LHCN-M2 (cell line): ENCODE measurements at regions not wholly inside any gene's neighbourhood (a gene's known extent, or its start where the extent isn't known, plus 50 kb on each side); places are given as distances from the start of the nearest gene placed in this dataset.

Experiments used
- DNase-seq: peaks from one replicate; pipeline ENCODE4 v3.0.0-alpha.2; 2012; ENCODE audit warnings: low read depth

DNA sequence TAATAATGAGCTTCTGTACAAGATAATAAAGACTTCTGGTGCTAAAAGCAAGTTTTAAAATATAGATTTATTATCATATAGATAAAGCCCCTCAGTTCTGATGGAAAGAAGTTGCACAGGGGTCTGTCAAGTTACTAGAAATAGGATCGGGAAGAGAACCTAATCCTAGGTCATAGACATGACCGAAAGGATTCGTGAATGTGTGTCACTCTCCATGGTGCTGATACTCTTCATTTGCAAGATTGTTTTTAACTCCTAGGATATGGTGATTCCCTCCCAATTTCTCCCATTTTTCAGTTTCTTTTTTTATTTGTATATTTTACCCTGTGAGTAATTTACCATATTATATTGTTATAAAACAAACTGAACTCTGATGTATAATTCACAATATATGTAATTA, 58.9 kb upstream of the CTNNA2 start:
- no peak for DNase-seq

DNA sequence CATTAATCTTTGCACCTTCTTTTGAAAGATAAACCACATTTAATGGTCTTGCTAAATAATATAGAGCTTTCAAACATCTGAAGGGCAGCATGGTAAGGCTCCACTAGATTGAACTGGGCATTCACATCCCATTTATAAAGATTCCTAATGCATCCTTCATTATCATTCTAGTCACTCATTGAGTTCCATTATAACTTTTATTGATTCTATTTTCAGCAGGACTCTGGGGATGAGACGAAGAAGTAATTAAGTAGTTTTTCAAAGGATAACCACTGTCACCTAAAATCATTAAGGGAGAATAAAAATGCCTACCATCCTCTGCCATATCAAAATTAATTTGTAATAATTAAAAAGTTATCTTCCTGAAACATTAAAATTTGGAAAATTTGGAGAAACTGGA, 60.2 kb upstream of the CTNNA2 start:
- no peak for DNase-seq

DNA sequence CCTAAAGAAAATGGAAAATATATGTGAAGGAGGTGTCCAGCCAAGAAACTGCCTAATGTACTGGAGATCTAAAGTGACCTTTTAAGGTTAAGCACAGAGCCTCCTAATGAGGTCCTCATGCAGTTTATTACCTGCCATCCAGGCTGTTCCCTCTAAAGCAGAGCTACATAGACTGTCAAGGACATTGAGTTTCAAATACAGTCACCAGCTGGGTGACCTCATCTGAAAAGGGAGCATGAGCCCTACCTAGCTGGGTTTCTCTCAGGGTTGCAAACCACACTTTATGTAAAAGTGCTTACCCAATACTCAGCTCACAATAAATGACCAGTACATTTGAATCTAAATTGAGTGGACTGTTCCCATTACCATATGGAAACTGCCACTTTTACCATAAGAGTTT, 65.4 kb upstream of the CTNNA2 start:
- DNase-seq, result no peak

DNA sequence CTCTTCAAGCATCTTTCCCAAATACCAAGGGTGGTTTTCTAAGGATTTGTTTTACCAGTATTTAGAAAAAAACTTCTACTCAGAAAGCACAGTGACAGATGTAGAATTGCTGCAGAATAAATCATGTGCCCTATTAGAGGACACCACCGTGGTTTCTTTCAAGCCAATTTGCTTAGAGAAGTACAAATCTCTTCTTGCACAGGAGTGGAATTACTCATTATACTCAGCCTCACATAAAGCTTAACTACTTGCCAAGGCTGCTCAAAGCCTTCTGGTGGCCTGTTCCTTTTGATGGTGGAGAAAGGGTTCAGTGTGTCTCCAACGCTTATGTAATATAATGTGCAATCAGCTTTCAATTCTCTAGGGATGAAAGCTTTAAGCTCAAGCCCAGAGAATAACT, 66.5 kb upstream of the CTNNA2 start:
- no peak for DNase-seq

DNA sequence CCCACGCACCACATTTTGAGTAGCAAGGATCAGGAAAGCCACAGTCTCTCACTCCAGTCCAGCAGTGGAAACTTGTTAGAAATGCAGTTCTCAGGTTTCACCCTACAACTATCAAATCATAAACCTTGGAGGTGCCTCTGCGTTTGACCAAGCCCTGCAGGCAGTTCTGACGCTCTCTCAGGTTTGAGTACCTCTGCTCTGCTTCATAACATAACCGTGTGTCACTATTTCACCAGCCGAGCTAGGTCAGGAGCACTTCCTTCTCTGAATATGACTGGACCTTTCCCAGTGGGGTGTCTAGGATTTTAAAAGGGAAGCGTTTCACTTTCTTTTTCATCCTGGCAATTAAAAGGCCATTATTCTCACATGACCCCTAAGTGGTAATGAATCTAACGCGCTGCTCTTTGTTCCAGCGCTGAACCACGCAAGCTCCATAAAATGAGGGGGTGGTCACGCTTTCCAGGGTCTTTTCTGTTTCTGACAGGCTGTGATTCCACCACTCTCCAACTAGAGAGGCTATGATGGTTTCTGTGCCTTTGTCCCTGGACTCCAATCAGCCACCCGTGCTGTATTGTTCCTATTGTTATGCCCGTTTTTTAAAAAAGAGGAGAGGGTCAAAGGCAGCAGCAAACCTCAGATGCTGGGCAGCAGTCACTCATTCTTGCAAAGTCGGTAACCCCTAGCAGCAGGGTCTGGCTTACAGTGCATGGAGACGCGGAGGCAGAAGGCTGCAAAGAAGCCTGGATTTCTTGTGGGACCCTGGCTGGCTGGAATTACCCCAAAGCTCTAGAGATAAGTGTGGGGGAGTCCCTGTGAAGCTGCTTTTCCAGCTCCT, 75.2 kb upstream of the CTNNA2 start:
- DNase-seq, result no peak

DNA sequence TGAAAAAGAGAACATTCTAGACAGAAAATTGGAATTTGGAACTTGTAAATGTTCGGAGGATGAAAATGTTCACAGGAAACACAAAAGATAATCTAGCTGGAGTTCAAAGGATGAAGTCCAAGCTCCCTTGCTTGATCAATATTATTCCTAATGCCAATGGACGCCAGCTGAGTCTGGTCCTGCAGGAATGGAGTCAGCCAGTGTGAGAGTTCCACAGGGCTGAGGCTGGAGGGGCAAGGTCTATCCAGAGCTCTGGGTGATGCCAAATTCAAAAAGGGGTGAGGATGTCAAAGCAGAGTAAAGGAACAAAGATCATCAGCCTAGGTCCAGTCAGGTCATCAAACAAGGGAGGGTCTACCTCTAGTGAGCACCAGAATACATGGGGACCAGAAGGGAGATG, 78.5 kb upstream of the CTNNA2 start:
- no peak for DNase-seq

DNA sequence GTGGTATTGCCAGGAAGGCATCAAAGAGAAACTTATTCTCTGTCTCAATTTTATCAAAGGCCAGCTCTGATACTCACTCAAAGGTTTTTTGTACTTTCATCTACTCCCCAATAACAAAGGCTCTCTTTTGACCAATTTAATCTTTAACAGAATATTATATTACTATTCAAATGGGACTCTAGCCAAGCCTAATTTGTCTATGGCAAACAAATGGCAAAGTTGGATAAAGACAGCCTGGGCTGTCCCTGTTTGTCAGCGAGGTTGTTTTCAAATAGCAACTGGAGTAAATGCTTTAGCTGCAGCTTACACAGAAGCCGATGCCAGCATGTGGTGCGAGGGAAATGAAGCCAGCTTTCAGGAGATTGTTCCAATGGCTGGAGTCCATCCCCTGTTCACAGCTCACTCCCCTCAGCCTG, 80.1 kb upstream of the CTNNA2 start:
- no peak for DNase-seq

DNA sequence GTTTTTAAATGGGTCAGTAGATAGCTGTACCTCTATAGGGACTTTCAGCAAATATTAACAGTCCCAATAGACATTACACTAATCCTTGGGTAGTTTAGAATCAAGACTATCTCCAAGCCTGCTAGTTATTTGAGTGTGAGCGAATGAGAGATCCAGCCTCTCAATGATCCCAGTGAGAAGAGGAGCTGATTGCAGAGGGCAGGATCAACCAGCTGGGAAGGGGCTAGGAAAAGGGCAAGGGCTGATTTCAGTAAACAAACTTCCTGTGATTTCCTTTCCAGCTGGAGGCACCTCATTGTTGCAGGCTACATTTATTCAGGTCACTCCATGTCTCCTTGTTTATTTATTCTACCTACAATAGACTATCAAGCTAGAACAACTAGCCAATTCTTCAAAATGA, 84.1 kb upstream of the CTNNA2 start:
- DNase-seq, result no peak

DNA sequence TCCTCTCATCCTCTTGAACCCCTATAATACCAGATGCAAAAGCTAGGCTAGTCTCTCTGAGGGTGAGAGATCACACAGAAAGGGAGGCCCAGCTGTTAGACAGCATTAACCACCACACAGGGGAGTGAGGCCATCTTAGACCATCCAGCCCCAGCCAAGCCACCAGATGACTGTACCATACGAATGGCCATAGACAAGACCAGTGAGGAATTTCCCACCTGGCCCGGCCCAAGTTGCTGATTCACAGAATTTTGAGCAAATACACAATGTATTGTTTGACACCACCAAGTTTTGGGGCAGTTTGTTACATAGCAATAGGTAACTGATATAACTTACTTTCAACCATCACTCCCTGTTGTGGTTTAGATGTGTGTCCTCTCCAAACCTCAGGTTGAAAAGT, 98.2 kb upstream of the CTNNA2 start:
- no peak for DNase-seq

DNA sequence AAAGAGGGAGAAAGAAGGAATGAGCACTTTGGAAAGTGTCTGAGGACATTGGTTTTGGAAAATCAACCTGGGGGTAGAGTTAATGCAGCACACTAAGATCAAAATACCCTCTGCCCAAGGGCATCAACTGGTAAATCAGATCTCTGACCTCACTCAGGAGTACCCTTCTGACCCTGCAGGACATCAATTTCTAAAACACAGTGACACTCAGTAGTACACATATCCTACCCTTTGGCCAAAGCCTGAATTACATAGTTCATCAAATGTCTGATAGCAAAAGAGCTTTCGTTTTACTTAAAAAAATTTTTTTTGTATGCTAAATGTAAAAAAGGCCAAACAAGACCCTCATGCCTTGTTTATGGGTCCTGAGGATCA, 118.4 kb upstream of the CTNNA2 start:
- no peak for DNase-seq

DNA sequence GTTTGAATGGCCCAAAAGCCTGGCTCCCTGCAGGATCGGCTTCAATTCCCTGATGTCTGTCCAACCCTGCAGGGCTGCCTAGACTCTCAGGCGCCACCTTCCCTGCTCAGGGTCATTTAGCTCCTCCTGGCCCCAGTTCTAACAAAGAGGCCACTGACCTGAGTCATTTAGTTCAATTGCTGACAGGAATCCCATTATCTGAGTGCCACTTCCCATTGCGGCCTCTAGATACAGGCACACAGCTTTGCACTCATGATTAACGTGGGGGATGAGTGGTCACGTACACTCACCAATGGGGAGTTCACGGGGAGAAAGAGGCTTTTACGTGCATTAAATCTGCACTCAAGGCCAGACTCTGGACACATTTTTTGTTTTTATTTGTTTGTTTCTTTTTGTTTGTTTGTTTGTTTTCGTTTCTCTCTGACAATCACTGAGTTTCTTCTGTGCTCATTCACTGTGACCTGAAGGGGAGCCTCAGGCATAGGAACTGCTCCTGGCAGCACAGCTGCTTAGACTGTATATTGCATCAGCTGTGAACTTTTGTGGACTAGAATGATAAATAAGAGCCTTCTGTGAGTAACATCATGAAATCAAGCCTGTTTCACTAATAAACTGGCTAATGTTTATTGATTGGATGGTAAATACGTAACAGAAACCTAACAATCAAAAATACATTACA, 118.9 kb upstream of the CTNNA2 start:
- DNase-seq, result no peak

DNA sequence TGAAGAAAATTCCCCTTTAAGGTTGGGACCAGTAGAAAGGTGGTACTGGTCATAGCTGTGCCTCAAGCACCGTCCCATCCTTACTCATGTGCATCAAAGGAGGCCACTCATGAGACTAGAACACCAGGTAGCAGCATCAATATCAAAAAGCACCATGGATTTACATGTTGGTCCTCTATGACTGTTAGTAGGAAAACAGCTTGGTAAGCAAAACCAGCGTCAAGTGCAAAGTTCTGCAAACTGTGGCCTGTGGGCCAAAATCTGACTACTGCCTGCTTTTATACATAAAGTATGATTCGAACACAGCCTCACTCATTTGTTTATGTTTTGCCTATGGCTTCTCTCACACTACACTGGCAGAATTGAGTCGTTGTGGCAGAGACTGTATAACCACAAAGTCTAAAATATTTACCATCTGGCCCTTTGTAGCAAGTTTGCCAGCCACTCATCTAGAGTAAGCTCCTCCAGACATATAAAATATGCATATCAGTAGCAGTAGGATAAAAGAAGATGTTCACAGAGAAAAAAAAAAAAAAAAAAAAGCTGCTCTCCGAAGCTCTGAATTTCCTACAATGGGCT, 119.7 kb upstream of the CTNNA2 start:
- no peak for DNase-seq

DNA sequence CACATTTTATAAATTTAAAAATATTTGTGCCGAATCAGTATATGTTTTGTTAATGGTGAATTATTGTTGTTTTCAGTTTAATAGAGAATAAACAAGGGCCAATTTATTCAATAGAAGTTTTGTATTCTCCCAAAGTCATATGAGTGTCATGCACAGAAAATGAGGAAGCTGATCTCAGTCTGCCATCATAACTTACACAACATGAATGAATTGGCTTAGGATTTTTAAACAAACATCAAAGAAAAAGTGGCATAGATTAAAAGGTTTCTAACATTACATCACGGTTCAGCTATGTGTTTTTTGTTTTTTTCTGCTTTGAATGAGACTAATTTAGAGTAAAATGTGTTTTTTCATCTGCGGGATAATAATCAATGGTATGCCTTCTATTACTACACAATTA, 123.4 kb upstream of the CTNNA2 start:
- no peak for DNase-seq

DNA sequence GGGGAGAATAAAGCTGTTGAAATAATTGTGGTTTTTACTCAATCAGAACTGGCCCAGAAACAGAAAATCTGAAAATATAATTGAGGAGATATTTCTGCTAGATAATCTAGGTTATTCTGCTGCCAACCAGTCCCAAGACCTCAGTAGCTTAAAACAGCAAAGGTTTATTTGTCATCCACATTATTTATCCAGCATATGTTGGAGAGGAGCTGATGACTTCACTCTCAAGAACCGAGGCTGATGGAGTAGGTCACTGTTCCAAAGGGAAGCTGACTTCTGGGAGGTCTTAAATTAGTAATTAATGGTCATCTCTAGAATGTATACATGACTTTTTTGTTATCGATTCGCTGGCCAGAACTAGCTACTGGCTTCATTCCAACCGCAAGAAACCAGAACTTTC, 124.8 kb upstream of the CTNNA2 start:
- DNase-seq, result no peak

DNA sequence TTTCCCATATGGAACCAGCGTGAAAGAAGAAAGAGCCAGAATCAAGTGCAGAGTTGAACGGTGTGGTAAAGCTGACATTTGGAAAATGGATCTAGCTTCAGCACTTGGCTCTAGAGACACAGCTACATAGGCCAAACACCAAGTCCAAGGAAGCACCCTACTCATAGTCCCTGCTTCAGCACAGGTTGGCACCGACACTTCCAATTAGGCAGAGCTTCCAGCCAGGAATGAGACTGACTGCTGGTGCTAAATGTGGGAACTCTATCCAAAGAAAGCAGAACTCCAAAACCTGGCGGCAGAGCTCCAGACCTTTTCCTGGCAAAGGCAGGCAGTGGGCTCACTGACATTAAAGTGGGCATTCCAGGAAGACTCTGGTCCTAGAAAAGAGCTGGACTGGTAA, 125.4 kb upstream of the CTNNA2 start:
- DNase-seq, result no peak

DNA sequence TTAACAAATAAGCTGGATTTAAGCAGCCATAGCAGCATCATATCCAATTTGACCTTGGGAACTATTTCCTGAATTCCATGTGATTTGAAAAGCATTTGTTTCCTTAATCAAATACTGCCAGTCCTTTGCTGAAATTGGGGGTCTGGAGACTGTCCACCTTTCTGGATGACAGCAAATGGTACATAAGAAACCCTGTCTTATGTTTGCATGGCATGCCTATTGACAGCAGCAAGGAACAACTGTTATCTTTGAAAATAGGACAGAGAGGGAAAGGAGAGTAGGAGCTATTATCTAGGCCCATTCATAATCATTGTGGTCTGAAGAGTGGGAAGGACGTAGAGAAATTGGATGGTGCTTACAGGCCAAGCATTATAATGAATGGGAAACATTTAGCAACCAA, 129.2 kb upstream of the CTNNA2 start:
- DNase-seq, result no peak

DNA sequence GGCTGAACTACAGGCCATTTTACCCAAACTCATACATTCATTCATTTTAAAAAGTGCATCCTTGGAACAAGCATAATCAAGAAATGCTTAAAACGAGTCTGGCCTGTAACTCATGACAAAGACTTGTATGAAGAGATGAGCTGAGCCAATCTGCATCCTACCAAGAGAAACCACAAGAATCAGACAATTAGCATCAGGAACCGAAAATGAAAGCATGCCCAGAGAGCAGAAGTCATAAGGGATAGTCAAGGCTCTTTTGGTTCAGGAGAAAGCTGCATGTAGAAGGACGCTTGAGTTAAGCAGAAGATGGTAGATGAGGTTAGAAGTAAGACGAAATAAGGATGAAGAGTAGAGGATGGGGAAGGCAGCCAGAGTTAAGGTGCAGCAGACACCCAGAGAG, 137.0 kb upstream of the CTNNA2 start:
- DNase-seq, result no peak

DNA sequence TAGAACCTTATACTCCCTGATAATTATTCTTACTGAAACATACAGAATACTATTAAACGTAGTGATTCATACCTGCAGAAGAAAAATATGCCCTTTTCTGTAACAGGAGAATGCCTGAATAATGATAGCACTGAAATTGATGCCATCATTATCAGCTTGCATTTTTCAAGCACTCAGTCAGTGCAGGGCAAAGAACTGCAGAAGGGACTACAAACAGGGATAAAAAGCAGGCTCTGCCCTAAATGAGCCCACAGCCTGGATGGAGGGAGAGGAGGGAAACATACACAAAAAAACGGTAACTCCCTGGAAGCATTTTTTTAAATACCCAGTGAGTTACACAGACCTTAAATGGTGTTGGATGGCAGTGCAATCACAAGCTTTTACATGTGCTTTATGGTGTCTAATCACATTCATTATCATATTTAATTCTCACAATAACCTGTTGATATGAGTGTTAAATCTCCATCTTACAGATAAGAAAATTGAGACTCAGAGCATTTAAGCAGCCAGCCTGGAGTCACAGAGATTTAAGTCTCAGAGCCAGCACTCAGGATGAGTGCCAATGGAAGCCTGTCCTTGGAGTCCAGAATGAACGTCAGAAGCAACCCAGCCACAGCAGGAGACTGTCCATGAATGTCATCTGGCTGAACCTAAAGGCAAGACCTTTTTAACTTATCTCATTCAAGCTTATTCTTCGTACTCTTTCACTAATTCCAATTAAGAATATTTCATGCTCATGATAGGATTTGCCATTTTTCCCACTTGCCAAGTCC, 139.3 kb upstream of the CTNNA2 start:
- no peak for DNase-seq

DNA sequence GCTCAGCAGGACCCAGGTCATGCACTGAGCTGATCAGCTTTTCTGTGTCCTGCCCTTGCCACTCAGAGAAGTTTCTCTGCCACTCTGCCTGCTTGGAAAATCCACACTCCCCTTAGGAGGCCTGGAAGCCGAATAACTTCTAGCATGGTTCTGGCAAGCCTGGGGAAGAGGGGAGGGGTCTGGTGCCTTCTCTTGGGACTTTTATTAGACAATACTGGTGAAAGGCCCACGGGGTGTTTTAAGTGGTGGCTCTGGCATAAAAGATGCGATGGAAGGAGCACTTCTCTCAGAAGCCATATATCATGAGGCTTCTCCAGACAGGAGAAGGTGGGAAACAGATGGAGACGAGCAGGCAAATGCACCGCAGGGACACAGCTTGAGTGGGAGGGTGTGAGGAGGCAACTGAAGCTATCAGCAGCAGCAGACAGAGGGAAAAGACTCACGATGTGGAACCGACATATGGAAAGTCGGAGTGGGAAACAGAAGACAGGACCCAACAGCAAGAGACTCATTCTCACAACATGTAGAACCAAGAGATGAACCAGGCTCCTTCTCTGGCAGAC, 141.8 kb upstream of the CTNNA2 start:
- DNase-seq, result no peak

DNA sequence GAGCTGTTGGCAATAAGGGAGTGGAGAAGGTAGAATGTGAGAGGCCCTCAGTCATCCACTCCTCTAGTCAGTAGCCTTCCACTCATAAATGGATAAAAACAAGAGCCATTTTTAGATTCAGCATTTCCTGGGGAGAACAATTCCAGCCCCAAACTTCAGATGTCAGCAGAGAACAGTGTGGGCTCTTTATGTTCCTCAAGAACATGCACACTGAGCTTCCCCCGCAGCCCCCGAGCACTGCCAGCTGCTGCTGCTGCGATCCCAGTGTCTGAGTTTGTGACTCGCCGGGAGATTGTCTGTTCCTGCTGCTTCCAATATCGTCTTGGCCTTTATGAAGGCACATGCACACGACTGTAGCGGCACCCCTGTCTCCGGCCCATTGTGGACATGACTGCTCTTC, 143.7 kb upstream of the CTNNA2 start:
- DNase-seq, result no peak

DNA sequence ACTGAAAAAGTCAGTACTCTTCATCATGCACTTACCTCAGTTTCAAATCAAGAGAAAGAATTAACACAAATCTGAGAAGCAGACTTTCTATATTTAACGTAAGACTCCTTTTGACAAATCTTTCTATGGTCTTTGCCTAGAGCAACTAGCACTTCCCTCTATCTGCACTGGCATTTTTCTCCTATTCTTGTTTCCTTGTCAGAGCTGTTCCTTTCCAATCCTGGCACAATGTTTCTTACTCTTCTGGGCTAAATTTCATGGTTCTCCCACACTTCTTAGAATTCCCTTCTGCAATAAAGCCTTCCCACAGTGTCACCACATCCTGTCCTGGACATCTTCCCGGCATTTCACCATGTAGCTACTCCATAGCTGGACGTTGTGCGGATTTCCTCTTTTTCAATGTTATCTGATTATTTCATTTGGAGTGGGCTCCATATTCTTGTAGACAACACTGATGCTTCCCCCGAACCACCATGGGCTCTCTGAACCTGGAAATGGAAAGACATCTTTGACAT, 144.7 kb upstream of the CTNNA2 start:
- DNase-seq, result no peak

DNA sequence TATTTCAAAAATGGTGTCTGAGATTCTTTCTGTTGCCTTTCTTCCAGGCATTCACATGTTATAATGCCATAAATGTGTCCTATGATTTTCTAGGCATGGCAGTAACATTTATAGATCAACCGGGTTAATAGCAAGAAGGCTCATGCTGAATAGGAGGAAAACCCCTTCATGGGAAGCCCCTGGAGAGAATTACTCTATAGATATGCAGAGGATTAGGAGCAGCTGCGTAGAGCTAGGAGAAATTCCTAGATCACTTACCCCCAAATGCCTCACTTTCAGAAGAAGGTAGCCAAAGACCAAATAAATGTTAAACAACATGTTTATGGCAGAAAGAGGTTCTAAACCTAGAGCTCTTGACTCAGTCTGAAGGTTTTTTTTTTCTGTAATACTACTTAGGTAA, 153.4 kb upstream of the CTNNA2 start:
- DNase-seq, result no peak
